ENCODE measurements at regions not wholly inside any gene's neighbourhood (a gene's known extent, or its start where the extent isn't known, plus 50 kb on each side); places are given as distances from the start of the nearest gene placed in this dataset.
A peak's percentile ranks its signal among the peaks of the same experiment; 100 is the strongest.
"Not testable (repeated sequence)": the region's sequence is repeated elsewhere in the genome, so short reads cannot be mapped to it uniquely, and the experiment has no call there.

GRCh38 chr12:107826276-107826675, 51.8 kb downstream of the ASCL4 start:
- DNase-seq: no peak

- DNase-seq: no peak
These were observed 54.8 kb downstream of the ASCL4 start for GRCh38 chr12:107829271-107829670.

- DNase-seq: no peak
These were observed 57.9 kb downstream of the ASCL4 start for GRCh38 chr12:107832441-107832840.

- no peak for DNase-seq
These were observed 65.7 kb downstream of the ASCL4 start for GRCh38 chr12:107840186-107840585.

- DNase-seq: peak; percentile 58
These were observed 69.1 kb downstream of the ASCL4 start for GRCh38 chr12:107843351-107844311.

- DNase-seq: peak; percentile 41
These were observed 69.9 kb downstream of the ASCL4 start for GRCh38 chr12:107844312-107844921.

- peak; percentile 22 for DNase-seq
These were observed 70.9 kb downstream of the ASCL4 start for GRCh38 chr12:107845226-107845979.

- DNase-seq: no peak
These were observed 71.6 kb downstream of the ASCL4 start for GRCh38 chr12:107845980-107846659.

- no peak for DNase-seq
These were observed 72.9 kb downstream of the ASCL4 start for GRCh38 chr12:107847430-107847829.

GRCh38 chr12:107847830-107848229, 73.3 kb downstream of the ASCL4 start:
- DNase-seq: no peak

GRCh38 chr12:107853479-107853878, 79.0 kb downstream of the ASCL4 start:
- DNase-seq: no peak

- no peak for DNase-seq
These were observed 81.0 kb downstream of the ASCL4 start for GRCh38 chr12:107855471-107855870.

- DNase-seq: no peak
These were observed 81.6 kb downstream of the ASCL4 start for GRCh38 chr12:107856096-107856495.

GRCh38 chr12:107857191-107857590, 82.7 kb downstream of the ASCL4 start:
- no peak for DNase-seq

GRCh38 chr12:107859367-107859766, 84.9 kb downstream of the ASCL4 start:
- DNase-seq: no peak

- peak; percentile 21 for DNase-seq
These were observed 89.7 kb downstream of the ASCL4 start for GRCh38 chr12:107864235-107864634.

GRCh38 chr12:107864727-107865126, 90.2 kb downstream of the ASCL4 start:
- DNase-seq: not testable (repeated sequence)

GRCh38 chr12:107873223-107873622, 98.7 kb downstream of the ASCL4 start:
- DNase-seq: no peak

GRCh38 chr12:107875786-107876185, 101.3 kb downstream of the ASCL4 start:
- no peak for DNase-seq

- DNase-seq: peak; percentile 25
These were observed 110.5 kb downstream of the ASCL4 start for GRCh38 chr12:107884769-107885694.

GRCh38 chr12:107888789-107889188, 114.3 kb downstream of the ASCL4 start:
- no peak for DNase-seq

All from right kidney (tissue), 1 donor.